Heart left ventricle (tissue), 16 donors: ENCODE measurements at regions not wholly inside any gene's neighbourhood (a gene's known extent, or its start where the extent isn't known, plus 50 kb on each side); places are given as distances from the start of the nearest gene placed in this dataset.

Experiments
- ATAC-seq, 4 donors: fragments of 200-7000 bp; cut with Tn5 transposase; one replicate each; pipeline ENCODE4 v1.9.1; 2020 to 2022; ENCODE audit warnings: moderate library complexity in 4 of 4, mild to moderate bottlenecking in 3 of 4, moderate number of reproducible peaks in 1 of 4
- DNase-seq, 5 donors: peaks; one replicate each; pipeline ENCODE4 v3.0.0-alpha.2; 2020
- H3K27ac ChIP-seq, 12 donors: fragments of 200-600 bp; sonication (generic) in 4 of 12; one replicate each; pipeline versions ENCODE4 v1.5.0 to v1.8.0; 2016 to 2022; ENCODE audit warnings: mild to moderate bottlenecking in 2 of 12
- H3K27me3 ChIP-seq, 9 donors: fragments of 200-600 bp; sonication (generic) in 2 of 9; one replicate each; pipeline versions ENCODE4 v1.5.1 to v1.8.0; 2016 to 2022; ENCODE audit warnings: mild to moderate bottlenecking in 3 of 9
- H3K36me3 ChIP-seq, 9 donors: fragments of 200-600 bp; sonication (generic) in 2 of 9; one replicate each; pipeline versions ENCODE4 v1.5.0 to v1.8.0; 2018 to 2022; ENCODE audit warnings: mild to moderate bottlenecking in 2 of 9
- H3K4me1 ChIP-seq, 12 donors: fragments of 200-600 bp; sonication (generic) in 4 of 12; one replicate each; pipeline versions ENCODE4 v1.5.0 to v1.8.0; 2016 to 2022; ENCODE audit warnings: mild to moderate bottlenecking in 3 of 12
- H3K4me3 ChIP-seq, 12 donors: fragments of 200-600 bp; sonication (generic) in 4 of 12; one replicate each; pipeline versions ENCODE4 v1.5.0 to v1.8.0; 2017 to 2022; ENCODE audit warnings: mild to moderate bottlenecking in 9 of 12, moderate library complexity in 4 of 12
- H3K9me3 ChIP-seq, 12 donors: fragments of 200-600 bp; sonication (generic) in 4 of 12; one replicate each; pipeline versions ENCODE4 v1.5.0 to v1.8.0; 2016 to 2022; ENCODE audit warnings: mild to moderate bottlenecking in 1 of 12
- POLR2A ChIP-seq, 2 donors: fragments of 450-650 bp; IDR thresholded peaks; one replicate each; pipeline ENCODE4 v1.6.1; 2017; ENCODE audit warnings: antibody characterized with exemption in 2 of 2, mild to moderate bottlenecking in 2 of 2, moderate library complexity in 2 of 2
- WGBS, 4 donors: extraction: QIAGEN DNeasy Blood & Tissue Kit in 2 of 4; methylation state at CpG; one replicate each; pipeline versions ENCODE4 v1.1.5 to v1.1.7; 2013 to 2018; 5-methylcytosine and 5-hydroxymethylcytosine counted together
- intact Hi-C, 10 donors: fragments of 100-400 bp; cut with DNase I; formaldehyde crosslinking; loops; one replicate each; pipeline versions ENCODE4 v1.11.1 to v1.14.2; 2022
- TF ChIP-seq, protein P1 (sequence below), 12 donors: fragments of 200-600 bp; sonication (generic) in 4 of 12; IDR thresholded peaks; one replicate each; pipeline versions ENCODE4 v1.5.0 to v1.8.0; 2018 to 2022; ENCODE audit warnings: antibody characterized with exemption in 12 of 12, mild to moderate bottlenecking in 5 of 12
- donor health status: ischemic (EF 13 %, LVEDD 7.1; RV severe dilation, severe dysfunction).
- donor health status: healthy with polysubstance abuse.
- donor health status: DM: no; HTN: yes; CAD: no.
- donor health status: DM: no; HTN: no; CAD: no.
- donor health status: ischemic (EF 25% LVEDD 6.9; RV normal size, moderate dysfunction).
- donor health status: ischemic (EF 25% LVEDD 5.7; RV mildly dilated, moderate dysfunction).
- donor health status: healthy.
- donor health status: DM: yes; HTN: yes; CAD: no.
- donor health status: ischemic (EF 35%, LVEDD 5.7; RV mildly dilated, moderate dysfunction).
- donor health status: nonischemic (EF 11% LVEDD 7.7; RV severe dilation, severe dysfunction).
- donor health status: DM: yes; HTN: yes; CAD: no.
- donor health status: PGD.
- donor health status: ischemic (EF 29% LVEDD 5.4; RV normal size, mild dysfunction).
- donor health status: nonischemic (EF 23%, LVEDD 6.1; RV moderate dilation, normal function).

DNA sequence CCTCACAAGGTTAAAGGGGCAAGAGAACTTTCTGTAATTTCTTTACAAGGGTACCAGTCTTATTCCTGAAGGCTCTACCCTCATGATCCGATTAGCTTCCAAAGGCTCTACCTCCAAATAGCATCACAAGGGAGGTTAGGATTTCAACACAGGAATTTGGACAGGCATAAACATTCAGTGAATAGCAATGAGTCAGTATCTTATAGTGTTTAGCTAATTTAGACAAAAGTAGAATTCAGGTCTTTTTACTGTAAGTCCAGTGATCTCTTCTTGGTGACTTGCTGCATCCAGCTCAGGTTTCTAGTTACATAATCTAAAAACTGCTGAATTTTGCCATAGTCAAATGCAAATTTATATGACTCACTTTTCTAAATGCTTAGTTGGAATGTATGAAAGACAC, 1995.6 kb upstream of the RAG2 start:
- Histone ChIP-seq H3K27ac (no peak overlapping the region), H3K9me3 (peaks cover 0 to 7% (median 0%) of the 10 kb centered on the region in 12 donors), H3K4me1 (no peaks in the 10 kb centered on the region), H3K27me3 (no peaks in the 10 kb centered on the region), H3K36me3 (no peaks in the 10 kb centered on the region), H3K4me3 (no peak overlapping the region)
- ATAC-seq, result no peak
- 81 to 92% (median 84%) methylated on average over 1 of the region's 1 CpG for WGBS, 4 donors
- TF ChIP-seq, protein P1, sequence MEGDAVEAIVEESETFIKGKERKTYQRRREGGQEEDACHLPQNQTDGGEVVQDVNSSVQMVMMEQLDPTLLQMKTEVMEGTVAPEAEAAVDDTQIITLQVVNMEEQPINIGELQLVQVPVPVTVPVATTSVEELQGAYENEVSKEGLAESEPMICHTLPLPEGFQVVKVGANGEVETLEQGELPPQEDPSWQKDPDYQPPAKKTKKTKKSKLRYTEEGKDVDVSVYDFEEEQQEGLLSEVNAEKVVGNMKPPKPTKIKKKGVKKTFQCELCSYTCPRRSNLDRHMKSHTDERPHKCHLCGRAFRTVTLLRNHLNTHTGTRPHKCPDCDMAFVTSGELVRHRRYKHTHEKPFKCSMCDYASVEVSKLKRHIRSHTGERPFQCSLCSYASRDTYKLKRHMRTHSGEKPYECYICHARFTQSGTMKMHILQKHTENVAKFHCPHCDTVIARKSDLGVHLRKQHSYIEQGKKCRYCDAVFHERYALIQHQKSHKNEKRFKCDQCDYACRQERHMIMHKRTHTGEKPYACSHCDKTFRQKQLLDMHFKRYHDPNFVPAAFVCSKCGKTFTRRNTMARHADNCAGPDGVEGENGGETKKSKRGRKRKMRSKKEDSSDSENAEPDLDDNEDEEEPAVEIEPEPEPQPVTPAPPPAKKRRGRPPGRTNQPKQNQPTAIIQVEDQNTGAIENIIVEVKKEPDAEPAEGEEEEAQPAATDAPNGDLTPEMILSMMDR (IDR thresholded peaks at IDR 0.05), result no peak
- TF ChIP-seq POLR2A (IDR thresholded peaks at IDR 0.05), result no peak
- intact Hi-C loops, result no loop called here
- DNase-seq, result no peak

DNA sequence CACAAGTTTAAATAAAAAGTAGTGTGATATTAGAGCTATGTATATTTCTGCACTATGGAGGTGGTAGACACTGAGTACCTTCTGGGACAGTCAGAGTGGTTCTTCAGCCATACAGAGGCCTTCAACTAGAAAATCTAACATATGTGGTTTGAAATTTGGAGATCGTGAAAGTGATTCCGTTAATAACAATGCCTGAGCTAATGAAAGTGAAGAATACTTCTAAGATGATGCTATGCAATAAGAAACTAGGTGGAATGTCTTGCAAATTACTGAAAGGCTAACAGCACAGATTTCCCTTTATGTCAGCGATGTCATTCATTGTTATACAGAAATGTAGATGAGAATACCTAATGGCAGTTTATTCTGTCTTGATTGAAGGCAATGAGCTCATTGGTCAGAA, 1984.7 kb upstream of the RAG2 start:
- Histone ChIP-seq H3K4me1 (no peaks in the 10 kb centered on the region), H3K27ac (no peak overlapping the region), H3K27me3 (no peaks in the 10 kb centered on the region), H3K36me3 (no peaks in the 10 kb centered on the region), H3K4me3 (no peak overlapping the region), H3K9me3 (peaks cover 0 to 14% (median 6%) of the 10 kb centered on the region in 12 donors)
- ATAC-seq (no peak), DNase-seq (no peak)
- WGBS, 4 donors, result 50 to 74% (median 61%) methylated on average over 3 of the region's 3 CpGs
- intact Hi-C loops, result no loop called here
- no peak for TF ChIP-seq POLR2A (IDR thresholded peaks at IDR 0.05)
- TF ChIP-seq, protein P1 (IDR thresholded peaks at IDR 0.05), result no peak

DNA sequence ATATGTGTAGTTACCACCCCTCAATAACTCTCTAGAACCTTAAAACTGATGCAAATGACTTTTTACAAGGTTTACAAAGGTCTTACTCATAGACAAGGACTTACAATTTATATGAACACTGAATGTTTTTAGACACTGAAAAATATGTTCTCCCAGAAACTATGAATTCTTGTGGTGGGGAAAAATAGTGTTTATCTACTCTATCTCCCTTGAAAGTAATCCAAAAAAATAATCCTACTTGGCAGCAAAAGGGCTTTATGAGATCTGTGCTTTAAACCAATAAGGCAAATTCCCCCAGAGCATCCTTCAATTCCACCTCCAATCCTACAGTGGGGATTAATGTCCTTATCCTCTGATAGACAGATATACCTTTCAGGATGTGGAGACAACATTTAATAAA, 1984.1 kb upstream of the RAG2 start:
- H3K9me3 ChIP-seq, result peaks cover 0 to 20% (median 12%) of the 10 kb centered on the region in 12 donors
- H3K27ac ChIP-seq, result no peak overlapping the region
- H3K27me3 ChIP-seq, result no peaks in the 10 kb centered on the region
- no peaks in the 10 kb centered on the region for H3K36me3 ChIP-seq
- H3K4me3 ChIP-seq, result no peak overlapping the region
- TF ChIP-seq, protein P1 (IDR thresholded peaks at IDR 0.05), result no peak
- no peak for TF ChIP-seq POLR2A (IDR thresholded peaks at IDR 0.05)
- H3K4me1 ChIP-seq, result no peaks in the 10 kb centered on the region
- DNase-seq (no peak), ATAC-seq (no peak)
- intact Hi-C loops, result no loop called here

DNA sequence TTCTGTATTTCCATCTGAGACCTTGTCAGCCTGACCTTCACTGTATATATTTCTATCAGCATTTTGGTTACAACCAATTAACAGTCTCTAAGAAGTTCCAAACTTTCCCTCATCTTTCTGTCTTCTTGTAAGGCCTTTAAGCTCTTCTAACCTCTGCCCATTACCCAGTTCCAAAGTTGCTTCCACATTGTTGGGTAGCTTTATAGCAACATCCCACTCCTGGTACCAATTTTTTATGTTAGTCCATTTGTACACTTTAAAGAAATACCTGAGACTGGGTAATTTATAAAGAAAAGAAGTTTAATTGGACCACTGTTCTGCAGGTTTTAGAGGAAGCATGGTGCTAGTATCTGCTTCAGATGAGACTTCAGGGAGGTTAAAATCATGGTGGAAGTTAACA, 1979.7 kb upstream of the RAG2 start:
- no peaks in the 10 kb centered on the region for H3K4me1 ChIP-seq
- H3K36me3 ChIP-seq, result no peaks in the 10 kb centered on the region
- ATAC-seq (no peak), DNase-seq (no peak)
- intact Hi-C loops, result no loop called here
- no peaks in the 10 kb centered on the region for H3K27me3 ChIP-seq
- H3K4me3 ChIP-seq, result no peak overlapping the region
- TF ChIP-seq, protein P1 (IDR thresholded peaks at IDR 0.05), result no peak
- TF ChIP-seq POLR2A (IDR thresholded peaks at IDR 0.05), result no peak
- no peak overlapping the region for H3K27ac ChIP-seq
- peaks cover 0 to 29% (median 18%) of the 10 kb centered on the region in 12 donors for H3K9me3 ChIP-seq
